SK-N-SH (cell line): ENCODE measurements at regions not wholly inside any gene's neighbourhood (a gene's known extent, or its start where the extent isn't known, plus 50 kb on each side); places are given as distances from the start of the nearest gene placed in this dataset.

Experiments used
- CTCF ChIA-PET: fragments of 300-600, 350-600 bp; formaldehyde crosslinking; extraction: SDS; loops from one replicate; lab custom pipeline; 2021; lab: Yijun Ruan, JAX
- POLR2A ChIA-PET: fragments of 350-600 bp; sonication (Branson Sonifier 250); formaldehyde crosslinking; extraction: SDS; loops from one replicate; lab custom pipeline; 2020; ENCODE audit warnings: antibody characterized with exemption, inconsistent platforms; lab: Yijun Ruan, JAX
- DNase-seq: peaks from one replicate; pipeline ENCODE4 v3.0.0; 2012
- H2AFZ ChIP-seq: fragments of 200-600 bp; sonication (generic); 2 replicates; pipeline ENCODE4 v1.8.1; 2016; ENCODE audit warnings: antibody characterized with exemption, mild to moderate bottlenecking, low read depth
- H3F3A ChIP-seq: fragments of 200-600 bp; sonication (generic); replicated peaks from 2 replicates; pipeline ENCODE3; 2016; ENCODE audit warnings: antibody characterized with exemption, mild to moderate bottlenecking; ENCODE audit not compliant: insufficient read depth
- H3K27ac ChIP-seq, 2 experiments: fragments of 200-500 bp in 1 of 2; fragments of 200-600 bp in 1 of 2; sonication (Bioruptor generic) in 1 of 2; sonication (generic), shearing (Covaris generic) in 1 of 2; 2 replicates each; pipeline versions ENCODE4 v1.5.1 to v1.6.1; 2014 to 2016; ENCODE audit warnings: low read depth in 2 of 2, inconsistent platforms in 1 of 2, low read length in 1 of 2, mild to moderate bottlenecking in 1 of 2, mixed read lengths in 1 of 2
- H3K27me3 ChIP-seq: fragments of 200-600 bp; sonication (generic), shearing (Covaris generic); 2 replicates; pipeline ENCODE4 v1.6.1; 2016; ENCODE audit warnings: mixed run types; ENCODE audit not compliant: insufficient read depth
- H3K36me3 ChIP-seq, 2 experiments: fragments of 200-500 bp in 1 of 2; fragments of 200-600 bp in 1 of 2; sonication (Bioruptor generic) in 1 of 2; sonication (generic) in 1 of 2; replicated peaks in 1 of 2; 2 replicates each; pipeline versions ENCODE3 to v1.5.1; 2014 to 2016; ENCODE audit warnings: low read length in 1 of 2, mild to moderate bottlenecking in 1 of 2; ENCODE audit not compliant: insufficient read depth in 2 of 2, control insufficient read depth in 1 of 2
- H3K4me1 ChIP-seq, 2 experiments: fragments of 200-500 bp in 1 of 2; fragments of 200-600 bp in 1 of 2; sonication (Bioruptor generic) in 1 of 2; sonication (generic), shearing (Covaris generic) in 1 of 2; 2 replicates each; pipeline versions ENCODE4 v1.5.1 to v1.6.1; 2014 to 2016; ENCODE audit warnings: low read depth in 1 of 2, low read length in 1 of 2, mixed run types in 1 of 2; ENCODE audit not compliant: insufficient read depth in 2 of 2, control insufficient read depth in 1 of 2
- H3K4me2 ChIP-seq: fragments of 200-600 bp; sonication (generic), shearing (Covaris generic); 2 replicates; pipeline ENCODE4 v1.6.1; 2017; ENCODE audit warnings: mixed run types
- H3K4me3 ChIP-seq, 2 experiments: fragments of 200-500 bp in 1 of 2; fragments of 200-600 bp in 1 of 2; sonication (Bioruptor generic) in 1 of 2; sonication (generic), shearing (Covaris generic) in 1 of 2; 2 replicates each; pipeline versions ENCODE4 v1.5.1 to v1.8.1; 2014 to 2016; ENCODE audit warnings: low read depth in 2 of 2, inconsistent platforms in 1 of 2, low read length in 1 of 2, mild to moderate bottlenecking in 1 of 2, mixed read lengths in 1 of 2, moderate library complexity in 1 of 2
- H3K79me2 ChIP-seq: fragments of 200-600 bp; sonication (generic); 2 replicates; pipeline ENCODE4 v1.8.1; 2017; ENCODE audit warnings: mild to moderate bottlenecking; ENCODE audit not compliant: insufficient read depth
- H3K9ac ChIP-seq: fragments of 200-600 bp; sonication (generic); 2 replicates; pipeline ENCODE4 v1.6.1; 2017; ENCODE audit warnings: mixed run types
- H3K9me2 ChIP-seq: fragments of 200-600 bp; sonication (generic); 2 replicates; pipeline ENCODE4 v1.6.1; 2017; ENCODE audit warnings: mixed run types
- H3K9me3 ChIP-seq: fragments of 200-600 bp; sonication (generic); 2 replicates; pipeline ENCODE4 v1.6.1; 2017; ENCODE audit warnings: mixed run types, mild to moderate bottlenecking, moderate library complexity
- H4K20me1 ChIP-seq: fragments of 200-600 bp; sonication (generic); 2 replicates; pipeline ENCODE4 v1.6.1; 2017; ENCODE audit warnings: mild to moderate bottlenecking, mixed run types; ENCODE audit not compliant: insufficient read depth
- CHD2 ChIP-seq: fragments of 150-350 bp; IDR thresholded peaks from 2 replicates; pipeline ENCODE4 v1.6.1; 2018; ENCODE audit warnings: low read length; ENCODE audit not compliant: partially characterized antibody
- FOSL2 ChIP-seq: IDR thresholded peaks from 2 replicates; pipeline ENCODE4 v1.4.0; 2012; ENCODE audit warnings: low read depth, mild to moderate bottlenecking, moderate library complexity, borderline replicate concordance
- FOXM1 ChIP-seq: IDR thresholded peaks from 2 replicates; pipeline ENCODE4 v1.4.0; 2012; ENCODE audit warnings: low read depth, mild to moderate bottlenecking
- GABPA ChIP-seq: IDR thresholded peaks from 2 replicates; pipeline ENCODE4 v1.4.0; 2012; ENCODE audit warnings: low read depth, mild to moderate bottlenecking
- POLR2AphosphoS5 ChIP-seq: IDR thresholded peaks from 2 replicates; pipeline ENCODE4 v1.6.1; 2012; ENCODE audit warnings: low read depth, low read length
- RCOR1 ChIP-seq: fragments of 150-350 bp; IDR thresholded peaks from 2 replicates; pipeline ENCODE4 v1.6.1; 2017; ENCODE audit warnings: antibody characterized with exemption, low read length
- RFX5 ChIP-seq: IDR thresholded peaks from 2 replicates; pipeline ENCODE4 v1.6.1; 2012; ENCODE audit warnings: mild to moderate bottlenecking, improper control_type of control experiment, low read length
- RXRA ChIP-seq: IDR thresholded peaks from 2 replicates; pipeline ENCODE4 v1.4.0; 2012; ENCODE audit warnings: low read depth, mild to moderate bottlenecking, borderline replicate concordance
- WGBS: methylation state at CpG from one replicate; pipeline ENCODE4 v1.1.6; 2017; ENCODE audit warnings: low lambda C conversion rate; 5-methylcytosine and 5-hydroxymethylcytosine counted together
- TF ChIP-seq, protein P1 (sequence below): IDR thresholded peaks from 2 replicates; pipeline ENCODE4 v1.6.1; 2012; ENCODE audit warnings: mild to moderate bottlenecking, low read depth, low read length, moderate library complexity
- TF ChIP-seq, protein P2 (sequence below): IDR thresholded peaks from 2 replicates; pipeline ENCODE4; 2012
- TF ChIP-seq, protein P3 (sequence below): fragments of 150-350 bp; IDR thresholded peaks from 2 replicates; pipeline ENCODE4 v1.6.1; 2017; ENCODE audit warnings: antibody characterized with exemption, low read length, low read depth, borderline replicate concordance

DNA sequence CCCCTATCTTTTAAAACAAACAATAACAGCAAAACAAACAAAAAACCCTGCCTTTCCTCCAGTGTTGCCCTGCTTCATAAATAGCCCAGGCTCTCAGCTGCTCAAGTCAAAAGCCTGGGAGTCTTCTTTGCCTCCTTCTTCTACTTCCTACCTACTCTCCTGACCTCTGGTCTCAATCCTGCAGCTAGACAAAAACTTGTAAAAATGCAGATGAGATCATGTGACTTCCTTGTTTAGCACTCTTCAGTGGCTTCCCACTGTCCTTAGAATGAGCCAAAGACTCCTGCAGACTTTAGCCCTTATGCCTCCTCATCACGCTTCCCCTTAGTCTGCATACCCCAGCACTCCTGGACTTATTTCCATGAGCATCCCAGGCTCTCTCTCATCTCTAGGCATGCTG is 55.0 kb upstream of the ZNF644 start (continued):
- TF ChIP-seq, protein P1, sequence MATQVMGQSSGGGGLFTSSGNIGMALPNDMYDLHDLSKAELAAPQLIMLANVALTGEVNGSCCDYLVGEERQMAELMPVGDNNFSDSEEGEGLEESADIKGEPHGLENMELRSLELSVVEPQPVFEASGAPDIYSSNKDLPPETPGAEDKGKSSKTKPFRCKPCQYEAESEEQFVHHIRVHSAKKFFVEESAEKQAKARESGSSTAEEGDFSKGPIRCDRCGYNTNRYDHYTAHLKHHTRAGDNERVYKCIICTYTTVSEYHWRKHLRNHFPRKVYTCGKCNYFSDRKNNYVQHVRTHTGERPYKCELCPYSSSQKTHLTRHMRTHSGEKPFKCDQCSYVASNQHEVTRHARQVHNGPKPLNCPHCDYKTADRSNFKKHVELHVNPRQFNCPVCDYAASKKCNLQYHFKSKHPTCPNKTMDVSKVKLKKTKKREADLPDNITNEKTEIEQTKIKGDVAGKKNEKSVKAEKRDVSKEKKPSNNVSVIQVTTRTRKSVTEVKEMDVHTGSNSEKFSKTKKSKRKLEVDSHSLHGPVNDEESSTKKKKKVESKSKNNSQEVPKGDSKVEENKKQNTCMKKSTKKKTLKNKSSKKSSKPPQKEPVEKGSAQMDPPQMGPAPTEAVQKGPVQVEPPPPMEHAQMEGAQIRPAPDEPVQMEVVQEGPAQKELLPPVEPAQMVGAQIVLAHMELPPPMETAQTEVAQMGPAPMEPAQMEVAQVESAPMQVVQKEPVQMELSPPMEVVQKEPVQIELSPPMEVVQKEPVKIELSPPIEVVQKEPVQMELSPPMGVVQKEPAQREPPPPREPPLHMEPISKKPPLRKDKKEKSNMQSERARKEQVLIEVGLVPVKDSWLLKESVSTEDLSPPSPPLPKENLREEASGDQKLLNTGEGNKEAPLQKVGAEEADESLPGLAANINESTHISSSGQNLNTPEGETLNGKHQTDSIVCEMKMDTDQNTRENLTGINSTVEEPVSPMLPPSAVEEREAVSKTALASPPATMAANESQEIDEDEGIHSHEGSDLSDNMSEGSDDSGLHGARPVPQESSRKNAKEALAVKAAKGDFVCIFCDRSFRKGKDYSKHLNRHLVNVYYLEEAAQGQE = no peak
- TF ChIP-seq RXRA = no peak
- no peak for TF ChIP-seq FOSL2
- TF ChIP-seq CHD2 = no peak
- no peak for TF ChIP-seq RCOR1
- TF ChIP-seq, all 33 proteins: peak for 0

DNA sequence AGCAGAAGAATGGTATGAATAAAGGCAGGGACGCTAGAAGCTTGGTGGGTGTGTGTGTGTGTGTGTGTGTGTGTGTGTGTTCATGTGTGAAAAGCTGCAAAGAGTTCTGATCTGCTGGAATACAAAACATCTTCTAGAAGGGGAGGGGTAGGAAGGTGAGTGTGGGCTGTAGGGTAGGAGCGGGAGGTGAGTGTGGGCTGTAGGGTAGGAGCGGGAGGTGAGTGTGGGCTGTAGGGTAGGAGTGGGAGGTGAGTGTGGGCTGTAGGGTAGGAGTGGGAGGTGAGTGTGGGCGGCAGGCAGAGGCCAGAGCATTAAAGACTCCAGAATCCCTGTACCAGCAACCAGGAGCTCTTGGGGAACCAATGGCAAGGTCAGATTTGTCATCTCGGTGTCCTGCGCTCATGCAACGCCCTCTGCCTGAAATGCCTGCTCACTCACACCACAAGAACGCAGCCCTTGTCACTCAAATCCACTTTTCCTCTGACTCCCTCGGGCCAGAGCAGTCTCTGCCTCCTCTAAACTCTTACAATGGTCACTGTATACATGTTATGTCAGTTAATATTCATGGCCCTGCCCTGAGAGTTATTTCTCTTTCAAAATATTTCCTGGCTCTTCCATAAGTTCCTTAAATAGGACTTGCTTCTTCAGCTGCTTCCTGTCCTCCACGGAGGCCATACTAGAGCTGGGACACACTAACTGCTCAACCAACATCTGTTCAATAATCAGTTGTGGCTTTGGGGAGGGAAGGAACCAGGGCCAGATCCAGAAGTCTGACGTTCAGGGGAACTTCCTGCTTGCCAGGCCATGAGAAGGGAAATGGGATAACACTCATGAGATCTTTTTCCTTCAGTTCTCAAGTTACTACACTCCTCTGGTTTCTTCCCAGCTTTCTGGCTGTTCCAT is 53.6 kb upstream of the ZNF644 start:
- Histone ChIP-seq H3K4me2 (no peak overlapping the region), H3K27ac (no peak overlapping the region), H3K9ac (no peak overlapping the region), H3K27me3 (no peaks in the 10 kb centered on the region), H2AFZ (no peak overlapping the region), H4K20me1 (no peaks in the 10 kb centered on the region), H3K79me2 (no peaks in the 10 kb centered on the region)
- CTCF ChIA-PET = interaction anchor here (1.4 to 2.8 kb wide), 2 partner anchors 18 to 90 kb away, joined by 6 to 13 read pairs; no protein-coding TSS in a partner anchor
- TF ChIP-seq GABPA (no peak), RFX5 (no peak), POLR2AphosphoS5 (no peak), CHD2 (no peak), FOXM1 (no peak)
- TF ChIP-seq, protein P2, sequence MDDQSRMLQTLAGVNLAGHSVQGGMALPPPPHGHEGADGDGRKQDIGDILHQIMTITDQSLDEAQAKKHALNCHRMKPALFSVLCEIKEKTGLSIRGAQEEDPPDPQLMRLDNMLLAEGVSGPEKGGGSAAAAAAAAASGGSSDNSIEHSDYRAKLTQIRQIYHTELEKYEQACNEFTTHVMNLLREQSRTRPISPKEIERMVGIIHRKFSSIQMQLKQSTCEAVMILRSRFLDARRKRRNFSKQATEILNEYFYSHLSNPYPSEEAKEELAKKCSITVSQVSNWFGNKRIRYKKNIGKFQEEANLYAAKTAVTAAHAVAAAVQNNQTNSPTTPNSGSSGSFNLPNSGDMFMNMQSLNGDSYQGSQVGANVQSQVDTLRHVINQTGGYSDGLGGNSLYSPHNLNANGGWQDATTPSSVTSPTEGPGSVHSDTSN = 0 out of 2 replicates have a peak, but pooled peaks have one; percentile 14
- TF ChIP-seq, protein P1 = no peak
- TF ChIP-seq, protein P3, sequence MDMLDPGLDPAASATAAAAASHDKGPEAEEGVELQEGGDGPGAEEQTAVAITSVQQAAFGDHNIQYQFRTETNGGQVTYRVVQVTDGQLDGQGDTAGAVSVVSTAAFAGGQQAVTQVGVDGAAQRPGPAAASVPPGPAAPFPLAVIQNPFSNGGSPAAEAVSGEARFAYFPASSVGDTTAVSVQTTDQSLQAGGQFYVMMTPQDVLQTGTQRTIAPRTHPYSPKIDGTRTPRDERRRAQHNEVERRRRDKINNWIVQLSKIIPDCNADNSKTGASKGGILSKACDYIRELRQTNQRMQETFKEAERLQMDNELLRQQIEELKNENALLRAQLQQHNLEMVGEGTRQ = no peak
- TF ChIP-seq, all 33 proteins: peak for 1
- Histone ChIP-seq H3K9me3 (no peaks in the 10 kb centered on the region), H3K36me3 (no peaks in the 10 kb centered on the region), H3K4me3 (no peak overlapping the region), H3K4me1 (no peaks in the 10 kb centered on the region), H3K9me2 (no peaks in the 10 kb centered on the region), H3F3A (no peaks in the 10 kb centered on the region)
- DNase-seq = no peak
- WGBS = 30% methylated on average over 8 of the region's 11 CpGs
- POLR2A ChIA-PET = interaction anchor here (0.7 kb wide), 1 partner anchor 18 kb away, joined by 3 read pairs; no protein-coding TSS in a partner anchor
